DLD1 (cell line): ENCODE measurements at regions not wholly inside any gene's neighbourhood (a gene's known extent, or its start where the extent isn't known, plus 50 kb on each side); places are given as distances from the start of the nearest gene placed in this dataset.
"Not testable (repeated sequence)": the region's sequence is repeated elsewhere in the genome, so short reads cannot be mapped to it uniquely, and the experiment has no call there.

Source experiments
- in situ Hi-C: cut with HindIII; loops from 2 replicates; pipeline ENCODE4 v1.10.0; 2017; ENCODE audit warnings: low sequenced_read_pairs

DNA sequence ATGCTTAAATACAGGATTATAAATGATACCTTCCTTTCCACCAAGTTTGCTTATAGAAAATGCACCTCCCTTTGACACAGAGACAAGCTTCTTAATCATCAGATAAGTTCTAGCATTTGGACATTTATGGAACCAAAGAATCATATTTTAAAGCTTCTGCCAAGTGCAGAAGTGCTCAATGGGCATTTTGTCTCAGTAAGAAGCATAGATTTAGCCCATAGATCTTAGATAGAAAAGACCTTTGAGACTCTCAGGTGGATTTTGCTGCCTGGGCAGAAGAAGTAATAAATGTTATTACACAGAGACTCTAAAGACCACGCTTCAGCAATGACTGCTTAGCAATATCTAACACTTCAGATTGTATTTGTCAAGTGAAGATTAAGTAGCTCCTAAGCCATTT, 174.6 kb downstream of the VEGFC start:
- in situ Hi-C loops, result no loop called here

DNA sequence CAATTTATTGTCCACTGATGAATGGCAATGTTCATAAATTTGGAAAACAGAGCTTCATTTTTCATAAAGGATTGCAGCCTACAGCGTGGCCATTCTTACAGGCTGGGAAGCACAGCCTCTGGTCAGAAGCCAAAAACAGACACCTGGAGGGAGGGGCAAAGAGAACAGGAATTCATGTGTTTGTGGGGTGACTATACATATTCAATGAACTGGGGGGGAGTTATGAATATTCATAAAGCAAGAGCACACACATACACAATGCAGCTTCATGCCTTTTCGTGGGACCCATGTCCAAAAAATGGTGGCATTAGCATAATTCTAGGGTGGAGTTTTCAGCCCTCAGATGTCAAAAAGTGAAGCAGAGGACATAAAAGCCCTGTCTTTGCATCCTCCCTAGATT, 173.3 kb downstream of the VEGFC start:
- in situ Hi-C loops, result no loop called here

DNA sequence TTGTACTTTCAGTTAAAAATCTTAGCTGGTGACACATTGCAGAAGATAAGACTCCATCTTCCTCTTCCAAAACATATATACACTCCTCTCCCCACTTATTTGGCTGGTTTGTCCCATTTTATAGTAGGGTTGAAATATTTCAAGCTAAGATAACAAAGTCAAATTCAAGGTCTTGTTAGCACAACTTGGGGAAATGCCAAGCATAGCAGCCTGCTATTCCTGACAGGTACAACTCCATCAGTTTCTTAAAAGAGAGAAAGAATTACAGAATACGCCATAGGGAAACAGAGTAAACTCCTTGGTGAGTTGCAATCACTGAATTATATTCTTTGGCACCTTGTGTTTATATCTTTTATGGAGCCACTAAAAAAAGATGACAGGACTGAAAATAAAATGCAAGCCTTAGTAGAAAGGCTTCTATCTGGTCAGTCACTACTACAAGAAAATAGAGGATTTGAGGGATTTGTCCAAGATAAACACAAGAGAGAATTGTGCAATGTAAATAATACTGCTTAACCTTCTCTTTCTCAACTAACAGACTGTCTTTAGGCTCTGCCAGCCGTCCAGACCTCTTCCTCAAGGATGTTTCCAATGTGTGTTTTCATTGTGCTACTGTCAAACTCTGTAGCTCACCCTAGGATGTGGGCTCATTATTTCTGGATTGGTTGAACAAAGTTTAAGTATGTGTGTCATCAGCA, 170.3 kb downstream of the VEGFC start:
- in situ Hi-C loops, result no loop called here

DNA sequence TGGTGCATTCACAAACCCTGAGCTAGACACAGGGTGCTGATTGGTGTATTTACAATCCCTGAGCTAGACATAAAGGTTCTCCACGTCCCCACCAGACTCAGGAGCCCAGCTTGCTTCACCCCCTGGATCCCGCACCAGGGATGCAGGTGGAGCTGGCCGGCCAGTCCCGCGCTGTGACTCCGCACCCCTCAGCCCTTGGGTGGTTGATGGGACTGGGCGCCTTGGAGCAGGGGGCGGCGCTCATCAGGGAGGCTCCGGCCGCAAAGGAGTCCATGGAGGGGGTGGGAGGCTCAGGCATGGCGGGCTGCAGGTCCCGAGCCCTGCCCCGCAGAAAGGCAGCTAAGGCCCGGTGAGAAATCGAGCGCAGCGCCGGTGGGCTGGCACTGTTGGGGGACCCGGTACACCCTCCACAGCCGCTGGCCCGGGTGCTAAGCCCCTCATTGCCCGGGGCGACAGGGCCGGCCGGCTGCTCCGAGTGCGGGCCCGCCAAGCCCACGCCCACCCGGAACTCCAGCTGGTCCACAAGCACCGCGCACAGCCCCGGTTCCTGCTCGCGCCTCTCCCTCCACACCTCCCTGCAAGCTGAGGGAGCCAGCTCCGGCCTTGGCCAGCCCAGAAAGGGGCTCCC, 167.6 kb downstream of the VEGFC start:
- in situ Hi-C loops, result not testable (repeated sequence)

DNA sequence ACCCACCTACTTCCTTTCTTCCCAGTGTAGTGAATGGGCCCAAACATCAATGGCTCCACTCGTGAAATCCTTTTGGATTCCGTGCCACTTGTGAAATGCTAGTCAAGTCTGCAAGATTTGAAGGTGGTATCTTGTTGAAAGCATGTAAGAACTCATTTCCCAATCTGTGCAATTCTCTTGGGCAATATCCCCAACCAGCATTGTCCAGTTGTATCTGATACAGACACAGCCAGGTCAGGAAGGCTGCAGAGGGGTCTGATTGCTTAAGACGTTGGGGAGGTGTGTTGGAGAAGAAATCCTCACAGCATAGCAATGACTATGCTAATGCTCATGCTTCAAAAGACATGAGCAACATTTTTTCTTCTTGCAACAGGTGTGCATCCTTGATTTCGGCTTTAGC, 164.8 kb downstream of the VEGFC start:
- in situ Hi-C loops, result no loop called here

DNA sequence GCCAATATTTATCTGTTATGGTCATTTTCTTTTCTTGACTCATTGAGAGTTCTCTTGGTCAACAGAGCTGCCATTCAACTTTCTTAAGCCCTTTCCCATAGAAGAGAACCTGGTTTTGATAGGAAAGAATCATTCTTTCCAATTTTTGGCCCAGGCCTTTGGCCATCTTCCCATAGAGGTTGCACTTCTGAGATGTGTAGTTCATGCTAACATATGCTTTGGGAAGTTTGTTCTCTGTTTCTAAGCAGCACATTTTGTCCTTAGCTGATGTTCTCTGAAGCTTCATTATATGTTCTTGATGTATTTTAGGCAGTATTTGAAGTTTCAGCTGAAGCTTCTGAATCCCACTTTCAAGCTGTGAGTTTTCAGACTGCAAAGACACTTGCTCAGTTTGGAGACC, 161.1 kb downstream of the VEGFC start:
- in situ Hi-C loops, result no loop called here
